Upper lobe of left lung (tissue), 6 donors: ENCODE measurements at regions not wholly inside any gene's neighbourhood (a gene's known extent, or its start where the extent isn't known, plus 50 kb on each side); places are given as distances from the start of the nearest gene placed in this dataset.
A peak's percentile ranks its signal among the peaks of the same experiment; 100 is the strongest.

Source experiments
- ATAC-seq, 2 donors: fragments of 200-7000 bp; cut with Tn5 transposase; one replicate each; pipeline ENCODE4 v1.9.1; 2022; ENCODE audit warnings: mild to moderate bottlenecking in 2 of 2, moderate library complexity in 2 of 2; ENCODE audit not compliant: low FRiP score in 2 of 2
- DNase-seq, 2 donors: peaks; one replicate each; pipeline ENCODE4 v3.0.0-alpha.2; 2019 to 2020
- H3K27ac ChIP-seq, 4 donors: fragments of 200-600 bp; sonication (generic); one replicate each; pipeline ENCODE4 v1.5.1; 2016 to 2019
- H3K27me3 ChIP-seq, 4 donors: fragments of 200-600 bp; sonication (generic); one replicate each; pipeline ENCODE4 v1.5.1; 2017 to 2019
- H3K36me3 ChIP-seq, 4 donors: fragments of 200-600 bp; sonication (generic); one replicate each; pipeline ENCODE4 v1.5.1; 2016 to 2019
- H3K4me1 ChIP-seq, 4 donors: fragments of 200-600 bp; sonication (generic); one replicate each; pipeline ENCODE4 v1.5.1; 2018 to 2019
- H3K4me3 ChIP-seq, 4 donors: fragments of 200-600 bp; sonication (generic); one replicate each; pipeline ENCODE4 v1.5.1; 2017 to 2019; ENCODE audit warnings: mild to moderate bottlenecking in 2 of 4, moderate library complexity in 1 of 4
- H3K9me3 ChIP-seq, 4 donors: fragments of 200-600 bp; sonication (generic); one replicate each; pipeline ENCODE4 v1.5.1; 2018 to 2019
- EP300 ChIP-seq, 4 donors: sonication (generic); formaldehyde crosslinking; IDR thresholded peaks; one replicate each; pipeline ENCODE4 v1.5.1; 2017; ENCODE audit warnings: antibody characterized with exemption in 4 of 4, control low read depth in 2 of 4
- POLR2A ChIP-seq, 4 donors: fragments of 450-650 bp; IDR thresholded peaks; one replicate each; pipeline ENCODE4 v1.5.1; 2016 to 2017; ENCODE audit warnings: antibody characterized with exemption in 4 of 4, mild to moderate bottlenecking in 2 of 4
- POLR2AphosphoS5 ChIP-seq, 2 donors: sonication (generic); formaldehyde crosslinking; IDR thresholded peaks; one replicate each; pipeline ENCODE4 v1.5.1; 2017; ENCODE audit warnings: antibody characterized with exemption in 2 of 2
- WGBS, 2 donors: methylation state at CpG; one replicate each; pipeline ENCODE4 v1.1.5; 2017 to 2018; 5-methylcytosine and 5-hydroxymethylcytosine counted together
- TF ChIP-seq, protein P1 (sequence below), 6 experiments: fragments of 450-650 bp in 4 of 6; fragments of 200-600 bp in 2 of 6; sonication (generic) in 2 of 6; IDR thresholded peaks; one replicate each; pipeline ENCODE4 v1.5.1; 2016 to 2019; ENCODE audit warnings: antibody characterized with exemption in 6 of 6
- donor health status: DM: no; HTN: no; CAD: no; lungs with moderate emphysema.
- donor health status: DM: no; HTN: yes; CAD: no; lungs with severe emphysema.

DNA sequence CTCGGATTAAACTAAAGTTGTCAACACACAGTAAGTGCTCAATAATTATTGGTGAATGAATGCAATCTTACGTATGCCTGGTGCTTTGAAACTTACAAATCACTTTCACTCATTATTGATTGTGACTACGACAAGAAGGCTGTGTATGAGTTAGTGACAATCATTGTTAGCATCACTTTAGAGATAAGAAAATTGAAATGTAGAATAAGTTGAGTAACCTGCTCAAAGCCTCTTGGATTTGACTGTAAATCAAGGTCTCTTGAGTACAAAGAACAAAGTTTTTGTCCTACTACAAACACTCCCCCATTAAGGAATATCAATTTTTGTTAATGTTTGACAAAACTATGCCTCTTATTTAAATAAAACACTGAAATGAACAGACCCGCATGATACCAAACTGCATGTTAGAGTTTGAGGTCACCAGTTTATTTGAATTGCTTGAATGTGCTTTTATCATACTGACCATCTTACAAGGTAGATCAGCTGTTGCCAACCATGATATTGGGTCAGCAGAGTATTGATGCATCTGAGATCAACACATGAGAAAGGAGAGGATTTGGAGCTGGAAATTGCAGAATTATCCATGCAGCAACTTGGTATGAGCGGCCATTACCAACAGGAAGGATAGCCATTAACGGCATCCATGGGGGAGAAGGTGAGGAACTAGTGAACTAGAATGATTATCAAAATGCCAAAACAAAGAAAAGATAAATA lies 142.1 kb downstream of the IRS1 start:
- no peaks in the 10 kb centered on the region for H3K36me3 ChIP-seq
- H3K4me3 ChIP-seq: no peak overlapping the region
- ATAC-seq (no peak), DNase-seq (no peak)
- no peaks in the 10 kb centered on the region for H3K27me3 ChIP-seq
- H3K4me1 ChIP-seq: peaks cover 0 to 20% (median 7%) of the 10 kb centered on the region in 4 donors
- no peak overlapping the region for H3K27ac ChIP-seq
- H3K9me3 ChIP-seq: no peaks in the 10 kb centered on the region
- TF ChIP-seq POLR2A (IDR thresholded peaks at IDR 0.05) (no peak), EP300 (IDR thresholded peaks at IDR 0.05) (no peak), POLR2AphosphoS5 (IDR thresholded peaks at IDR 0.05) (no peak)
- TF ChIP-seq, protein P1, sequence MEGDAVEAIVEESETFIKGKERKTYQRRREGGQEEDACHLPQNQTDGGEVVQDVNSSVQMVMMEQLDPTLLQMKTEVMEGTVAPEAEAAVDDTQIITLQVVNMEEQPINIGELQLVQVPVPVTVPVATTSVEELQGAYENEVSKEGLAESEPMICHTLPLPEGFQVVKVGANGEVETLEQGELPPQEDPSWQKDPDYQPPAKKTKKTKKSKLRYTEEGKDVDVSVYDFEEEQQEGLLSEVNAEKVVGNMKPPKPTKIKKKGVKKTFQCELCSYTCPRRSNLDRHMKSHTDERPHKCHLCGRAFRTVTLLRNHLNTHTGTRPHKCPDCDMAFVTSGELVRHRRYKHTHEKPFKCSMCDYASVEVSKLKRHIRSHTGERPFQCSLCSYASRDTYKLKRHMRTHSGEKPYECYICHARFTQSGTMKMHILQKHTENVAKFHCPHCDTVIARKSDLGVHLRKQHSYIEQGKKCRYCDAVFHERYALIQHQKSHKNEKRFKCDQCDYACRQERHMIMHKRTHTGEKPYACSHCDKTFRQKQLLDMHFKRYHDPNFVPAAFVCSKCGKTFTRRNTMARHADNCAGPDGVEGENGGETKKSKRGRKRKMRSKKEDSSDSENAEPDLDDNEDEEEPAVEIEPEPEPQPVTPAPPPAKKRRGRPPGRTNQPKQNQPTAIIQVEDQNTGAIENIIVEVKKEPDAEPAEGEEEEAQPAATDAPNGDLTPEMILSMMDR (IDR thresholded peaks at IDR 0.05): no peak
- 87 to 89% methylated on average over 6 of the region's 6 CpGs for WGBS, 2 donors

DNA sequence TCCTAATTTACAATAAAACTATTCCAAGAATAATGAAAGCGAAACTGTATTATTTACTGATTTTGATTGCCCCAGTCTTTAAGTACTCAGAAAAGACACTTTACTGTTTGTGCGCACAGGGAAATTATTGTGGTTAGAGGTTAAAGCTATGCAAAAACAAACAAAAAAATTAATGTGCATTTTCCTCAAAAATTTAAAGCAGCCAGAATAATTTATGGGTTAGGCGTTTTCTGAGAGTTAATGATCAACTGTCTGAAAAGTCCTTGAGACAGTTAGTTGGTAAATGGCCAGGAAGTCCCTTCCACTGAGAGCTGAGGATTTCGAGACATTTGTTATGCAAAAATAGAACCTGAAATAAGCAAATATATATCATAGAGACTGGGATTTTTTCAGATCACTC lies 143.3 kb downstream of the IRS1 start:
- Histone ChIP-seq H3K27me3 (no peaks in the 10 kb centered on the region), H3K4me1 (peaks cover 0 to 25% (median 7%) of the 10 kb centered on the region in 4 donors), H3K27ac (no peak overlapping the region), H3K36me3 (no peaks in the 10 kb centered on the region), H3K9me3 (no peaks in the 10 kb centered on the region), H3K4me3 (no peak overlapping the region)
- ATAC-seq: no peak
- DNase-seq: no peak
- TF ChIP-seq POLR2AphosphoS5 (IDR thresholded peaks at IDR 0.05) (no peak), EP300 (IDR thresholded peaks at IDR 0.05) (no peak), POLR2A (IDR thresholded peaks at IDR 0.05) (no peak)
- TF ChIP-seq, protein P1 (IDR thresholded peaks at IDR 0.05): no peak
- WGBS, 2 donors: 37 to 38% methylated on average over 4 of the region's 4 CpGs

DNA sequence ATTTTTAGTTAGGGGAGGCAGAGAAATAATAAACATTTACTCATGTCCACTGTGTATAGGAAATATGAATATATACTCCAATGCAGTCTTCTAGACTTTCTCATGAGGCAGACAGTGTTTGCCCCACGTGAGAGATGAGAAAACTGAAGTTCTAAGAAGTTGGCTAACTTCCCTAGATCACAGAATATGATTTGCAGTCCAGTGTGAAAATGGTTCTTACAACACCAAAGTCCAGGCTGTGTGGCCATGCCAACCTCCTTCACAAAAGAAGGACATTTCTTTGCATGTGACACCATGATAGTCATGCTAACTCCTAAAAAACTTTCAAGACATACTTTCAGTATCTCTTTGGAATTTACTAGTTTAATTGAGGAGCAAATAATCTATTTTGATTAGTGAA lies 143.7 kb downstream of the IRS1 start:
- H3K4me1 ChIP-seq: peaks cover 0 to 25% (median 7%) of the 10 kb centered on the region in 4 donors
- ATAC-seq (no peak), DNase-seq (no peak)
- no peaks in the 10 kb centered on the region for H3K36me3 ChIP-seq
- no peak overlapping the region for H3K27ac ChIP-seq
- no peak overlapping the region for H3K4me3 ChIP-seq
- 12 to 15% methylated on average over 1 of the region's 1 CpG for WGBS, 2 donors
- H3K27me3 ChIP-seq: no peaks in the 10 kb centered on the region
- no peaks in the 10 kb centered on the region for H3K9me3 ChIP-seq
- TF ChIP-seq POLR2A (IDR thresholded peaks at IDR 0.05) (no peak), EP300 (IDR thresholded peaks at IDR 0.05) (no peak), POLR2AphosphoS5 (IDR thresholded peaks at IDR 0.05) (peak in 1 of 2 donors; percentile 13)
- TF ChIP-seq, protein P1 (IDR thresholded peaks at IDR 0.05): no peak

DNA sequence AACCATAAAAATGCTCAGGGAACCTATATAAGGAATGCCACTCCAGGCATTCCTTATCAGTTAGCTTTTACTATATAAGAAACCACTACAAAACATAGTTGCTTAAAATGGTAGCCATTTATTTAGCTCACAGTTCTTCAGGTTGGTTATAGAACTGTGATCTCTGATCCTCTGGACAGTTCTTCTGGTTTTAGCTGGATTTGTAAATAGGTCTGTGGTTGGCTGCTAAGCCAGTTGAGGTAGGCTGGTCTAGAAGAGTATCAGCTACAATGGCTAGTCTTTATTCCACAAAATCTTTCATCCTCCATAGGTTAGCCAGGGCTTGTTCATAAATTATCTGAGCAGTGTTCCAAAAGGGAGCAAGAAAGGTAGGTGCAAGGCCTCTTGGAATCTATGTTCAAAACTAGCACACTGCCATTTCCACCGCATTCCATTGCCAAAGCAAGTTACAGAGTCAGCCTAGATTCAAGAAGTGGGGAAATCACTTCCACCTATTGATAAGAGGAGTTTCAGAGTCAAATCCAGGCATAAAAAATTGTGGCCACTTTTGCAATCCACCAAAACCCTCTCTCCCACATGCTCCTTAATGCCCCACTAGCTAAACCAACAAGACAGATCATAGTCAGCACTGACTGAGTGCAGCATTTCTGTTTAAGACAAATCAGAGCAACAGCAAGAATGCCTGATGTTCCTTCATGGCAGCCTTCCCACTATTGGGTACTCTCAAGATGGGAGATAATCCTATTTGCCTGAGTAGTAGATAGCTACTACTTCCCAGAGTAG lies 146.4 kb downstream of the IRS1 start:
- H3K36me3 ChIP-seq: no peaks in the 10 kb centered on the region
- DNase-seq: no peak
- no peak for ATAC-seq
- TF ChIP-seq POLR2AphosphoS5 (IDR thresholded peaks at IDR 0.05): no peak
- TF ChIP-seq, protein P1 (IDR thresholded peaks at IDR 0.05): no peak
- no peak for TF ChIP-seq POLR2A (IDR thresholded peaks at IDR 0.05)
- no peak for TF ChIP-seq EP300 (IDR thresholded peaks at IDR 0.05)
- H3K9me3 ChIP-seq: peaks cover 0 to 3% (median 0%) of the 10 kb centered on the region in 4 donors
- H3K27ac ChIP-seq: no peak overlapping the region
- WGBS, 2 donors: 90 to 95% methylated on average over 1 of the region's 1 CpG
- H3K4me3 ChIP-seq: no peak overlapping the region
- H3K4me1 ChIP-seq: peaks cover 14 to 30% (median 19%) of the 10 kb centered on the region in 4 donors
- H3K27me3 ChIP-seq: no peaks in the 10 kb centered on the region
